Fibroblast of the aortic adventitia (primary cell): ENCODE measurements at regions not wholly inside any gene's neighbourhood (a gene's known extent, or its start where the extent isn't known, plus 50 kb on each side); places are given as distances from the start of the nearest gene placed in this dataset.

ENCODE experiments used
- DNase-seq: peaks from one replicate; pipeline ENCODE4 v3.0.0-alpha.2; 2010; ENCODE audit warnings: low read depth
- H3K4me3 ChIP-seq: 2 replicates; pipeline ENCODE4 v1.5.1; 2011; ENCODE audit warnings: low read depth, mild to moderate bottlenecking, control low read depth, low read length, moderate library complexity
- CTCF ChIP-seq: IDR thresholded peaks from 2 replicates; pipeline ENCODE4 v1.5.1; 2011; ENCODE audit warnings: mild to moderate bottlenecking, low read length, control low read depth, inconsistent platforms; ENCODE audit not compliant: insufficient read depth

GRCh38 chr5:63655043-63655442, 307.2 kb downstream of the HTR1A start:
- no peak overlapping the region for H3K4me3 ChIP-seq
- TF ChIP-seq CTCF = no peak
- no peak for DNase-seq

GRCh38 chr5:63650581-63650980, 311.7 kb downstream of the HTR1A start:
- no peak for DNase-seq
- H3K4me3 ChIP-seq = no peak overlapping the region
- TF ChIP-seq CTCF = no peak

- no peak for DNase-seq
- H3K4me3 ChIP-seq = no peak overlapping the region
- no peak for TF ChIP-seq CTCF
Measured at GRCh38 chr5:63648376-63648775, 313.9 kb downstream of the HTR1A start.

- TF ChIP-seq CTCF = no peak
- no peak overlapping the region for H3K4me3 ChIP-seq
Measured at GRCh38 chr5:63629951-63630630, 332.2 kb downstream of the HTR1A start.

GRCh38 chr5:63613442-63613841, 348.8 kb downstream of the HTR1A start:
- DNase-seq = no peak
- H3K4me3 ChIP-seq = no peak overlapping the region
- no peak for TF ChIP-seq CTCF

More at GRCh38 chr5:63629951-63630630, 332.2 kb downstream of the HTR1A start:
- DNase-seq = no peak

- no peak for DNase-seq
- no peak overlapping the region for H3K4me3 ChIP-seq
- TF ChIP-seq CTCF = no peak
Measured at GRCh38 chr5:63603996-63604395, 358.2 kb downstream of the HTR1A start.

- no peak for DNase-seq
- no peak overlapping the region for H3K4me3 ChIP-seq
- no peak for TF ChIP-seq CTCF
Measured at GRCh38 chr5:63602971-63603370, 359.3 kb downstream of the HTR1A start.
